ENCODE measurements at regions not wholly inside any gene's neighbourhood (a gene's known extent, or its start where the extent isn't known, plus 50 kb on each side); places are given as distances from the start of the nearest gene placed in this dataset.

DNA sequence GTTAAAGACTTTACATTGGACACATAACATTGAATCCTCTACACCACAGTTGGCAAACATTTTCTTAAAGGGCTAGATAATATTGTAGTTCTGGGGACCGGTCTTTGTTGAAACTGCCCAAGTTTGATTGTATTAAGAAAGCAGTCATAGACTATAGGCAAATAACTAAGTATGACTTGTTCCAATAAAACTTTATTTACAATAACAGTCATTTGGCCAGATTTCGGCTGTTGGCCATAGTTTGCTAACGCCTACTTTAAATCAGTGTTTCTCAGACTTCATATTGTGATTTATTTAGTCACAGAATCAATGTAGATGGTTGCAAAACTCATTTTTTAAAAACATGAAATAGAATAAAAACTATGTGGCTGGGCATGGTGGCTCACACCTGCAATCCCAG, 531.8 kb downstream of the XYLT1 start:
- no peak overlapping the region for H4K91ac ChIP-seq (ENCODE audit: insufficient read depth, low read depth, low read length)
- H3K4me1 ChIP-seq (ENCODE audit: control insufficient read depth, insufficient read depth, low read length), result no peaks in the 10 kb centered on the region
- no peak overlapping the region for H2AK9ac ChIP-seq (replicated peaks; ENCODE audit: low read depth, low read length, poor library complexity)
- H4K8ac ChIP-seq (ENCODE audit: low read depth in 2 of 2, low read length in 2 of 2), result no peak overlapping the region
- no peak overlapping the region for H3K4me3 ChIP-seq (ENCODE audit: insufficient read depth, low read depth, low read length)
- ATAC-seq (ENCODE audit: low read depth), result no peak
- no peak overlapping the region for H3K4me2 ChIP-seq (ENCODE audit: low read depth, low read length)
- WGBS, 2 experiments (ENCODE audit: extremely low coverage in 2 of 2, insufficient read length in 1 of 2), result no CpG with 5 or more reads among the region's 3 CpGs
- ChIA-PET CTCF (no interaction called here), POLR2A (ENCODE audit: unreplicated experiment) (no interaction called here)
- no peak overlapping the region for H3K4ac ChIP-seq (ENCODE audit: low read depth, low read length)
- H2BK15ac ChIP-seq (ENCODE audit: low read depth, low read length), result no peak overlapping the region
- no peaks in the 10 kb centered on the region for H3K79me1 ChIP-seq (ENCODE audit: low read depth in 1 of 2, low read length in 2 of 2)
- H2AFZ ChIP-seq (replicated peaks; ENCODE audit: low read length, poor library complexity), result no peak overlapping the region
- no peak overlapping the region for H2AK5ac ChIP-seq (ENCODE audit: low read depth, low read length)
- no peak overlapping the region for H3K23ac ChIP-seq (ENCODE audit: low read depth, low read length)
- no peak overlapping the region for H2BK120ac ChIP-seq (ENCODE audit: low read depth, low read length)
- no peak overlapping the region for H2BK20ac ChIP-seq (ENCODE audit: low read depth, low read length)
- H3K9ac ChIP-seq (ENCODE audit: low read depth, low read length), result no peak overlapping the region
- DNase-seq, result no peak
- H3K27me3 ChIP-seq (ENCODE audit: control insufficient read depth, insufficient read depth, low read length), result no peaks in the 10 kb centered on the region
- no peak for TF ChIP-seq SMC3 (IDR thresholded peaks at IDR 0.05; ENCODE audit: low read depth, low read length)
- TF ChIP-seq MAZ (IDR thresholded peaks at IDR 0.05; ENCODE audit: borderline replicate concordance, low read depth, low read length), result no peak
- TF ChIP-seq CHD1 (IDR thresholded peaks at IDR 0.05; ENCODE audit: low read depth, low read length), result no peak
- no peak for TF ChIP-seq NFE2L2 (IDR thresholded peaks at IDR 0.05; ENCODE audit: low read depth, low read length)
- TF ChIP-seq BHLHE40 (IDR thresholded peaks at IDR 0.05; ENCODE audit: low read depth, low read length), result no peak
- no peak for TF ChIP-seq POLR2A (IDR thresholded peaks at IDR 0.05; ENCODE audit: low read depth, low read length)
- TF ChIP-seq CEBPB (IDR thresholded peaks at IDR 0.05; ENCODE audit: low read depth, low read length), result no peak
- no peak for TF ChIP-seq MAFK (IDR thresholded peaks at IDR 0.05; ENCODE audit: low read depth, low read length)
- TF ChIP-seq RAD21 (IDR thresholded peaks at IDR 0.05; ENCODE audit: low read length), result no peak
- TF ChIP-seq RFX5 (IDR thresholded peaks at IDR 0.05; ENCODE audit: low read depth, low read length), result no peak
- TF ChIP-seq, protein P1, sequence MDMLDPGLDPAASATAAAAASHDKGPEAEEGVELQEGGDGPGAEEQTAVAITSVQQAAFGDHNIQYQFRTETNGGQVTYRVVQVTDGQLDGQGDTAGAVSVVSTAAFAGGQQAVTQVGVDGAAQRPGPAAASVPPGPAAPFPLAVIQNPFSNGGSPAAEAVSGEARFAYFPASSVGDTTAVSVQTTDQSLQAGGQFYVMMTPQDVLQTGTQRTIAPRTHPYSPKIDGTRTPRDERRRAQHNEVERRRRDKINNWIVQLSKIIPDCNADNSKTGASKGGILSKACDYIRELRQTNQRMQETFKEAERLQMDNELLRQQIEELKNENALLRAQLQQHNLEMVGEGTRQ (IDR thresholded peaks at IDR 0.05; ENCODE audit: low read depth, low read length), result no peak
- TF ChIP-seq CTCF (conservative IDR thresholded peaks at IDR 0.05; ENCODE audit: low read depth, low read length), result no peak
- TF ChIP-seq FOS (IDR thresholded peaks at IDR 0.05; ENCODE audit: low read depth, low read length), result no peak
- no peak for TF ChIP-seq MXI1 (IDR thresholded peaks at IDR 0.05; ENCODE audit: borderline replicate concordance, low read depth, low read length)
- TF ChIP-seq RCOR1 (IDR thresholded peaks at IDR 0.05; ENCODE audit: insufficient replicate concordance, low read length), result no peak
- no peak for TF ChIP-seq ELK1 (IDR thresholded peaks at IDR 0.05; ENCODE audit: borderline replicate concordance, low read depth, low read length)
- dilution Hi-C loops (cut with HindIII; ENCODE audit: low sequenced_read_pairs, unreplicated experiment), result no loop called here
- no peak overlapping the region for H3K14ac ChIP-seq (replicated peaks; ENCODE audit: low read depth, low read length)
- H4K5ac ChIP-seq (ENCODE audit: low read depth, low read length), result no peak overlapping the region
- no peak overlapping the region for H3K56ac ChIP-seq (ENCODE audit: extremely low read depth, insufficient read depth, low read length)
- H2BK5ac ChIP-seq (ENCODE audit: low read depth, low read length, poor library complexity, severe bottlenecking), result no peak overlapping the region
- intact Hi-C loops (cut with micrococcal nuclease), result no loop called here
- in situ Hi-C loops (cut with MboI; ENCODE audit: low sequenced_read_pairs), result no loop called here
- BruUV-seq (replicated peaks), result no TSS peak
- no peak overlapping the region for H3K27ac ChIP-seq (ENCODE audit: insufficient read depth, low read length)
- H4K20me1 ChIP-seq (ENCODE audit: insufficient read depth, low read length), result no peaks in the 10 kb centered on the region
- no peak overlapping the region for H3K18ac ChIP-seq (ENCODE audit: low read depth, low read length)
- no peaks in the 10 kb centered on the region for H3K36me3 ChIP-seq (ENCODE audit: control insufficient read depth, insufficient read depth, low read length)
- H3K9me1 ChIP-seq (ENCODE audit: insufficient read depth, low read length), result no peaks in the 10 kb centered on the region
- H3K9me3 ChIP-seq (ENCODE audit: control insufficient read depth, insufficient read depth, low read length), result peaks cover 2% of the 10 kb centered on the region; the same call in 1 of the 2 replicates
